Endodermal cell (in vitro differentiated cells): ENCODE measurements at regions not wholly inside any gene's neighbourhood (a gene's known extent, or its start where the extent isn't known, plus 50 kb on each side); places are given as distances from the start of the nearest gene placed in this dataset.

Experiments used
- DNase-seq: peaks from one replicate; pipeline ENCODE4 v3.0.0-alpha.2; 2017
- H3K27ac ChIP-seq: 2 replicates; pipeline ENCODE4 v1.5.1; 2013; ENCODE audit warnings: mild to moderate bottlenecking, low read depth, low read length, moderate library complexity
- H3K27me3 ChIP-seq: 2 replicates; pipeline ENCODE4 v1.6.1; 2013; ENCODE audit warnings: mild to moderate bottlenecking, low read length, moderate library complexity; ENCODE audit not compliant: insufficient read depth, control insufficient read depth, poor library complexity, severe bottlenecking
- H3K36me3 ChIP-seq: 2 replicates; pipeline ENCODE4 v1.7.0; 2013; ENCODE audit warnings: mild to moderate bottlenecking, low read length, moderate library complexity; ENCODE audit not compliant: control insufficient read depth, insufficient read depth
- H3K4me1 ChIP-seq: one replicate; pipeline ENCODE4 v1.7.0; 2013; ENCODE audit warnings: low read length; ENCODE audit not compliant: control insufficient read depth, insufficient read depth
- H3K4me3 ChIP-seq: 2 replicates; pipeline ENCODE4 v1.5.1; 2013; ENCODE audit warnings: mild to moderate bottlenecking, low read length, moderate library complexity
- H3K9ac ChIP-seq: 2 replicates; pipeline ENCODE4 v1.6.1; 2013; ENCODE audit warnings: mild to moderate bottlenecking, low read length, moderate library complexity; ENCODE audit not compliant: poor library complexity, severe bottlenecking; ENCODE audit errors: extremely low read depth
- H3K9me3 ChIP-seq: 2 replicates; pipeline ENCODE4 v1.6.1; 2013; ENCODE audit warnings: mild to moderate bottlenecking, low read length, moderate library complexity; ENCODE audit not compliant: control insufficient read depth
- H3K27ac Mint-ChIP-seq: 2 replicates; pipeline ENCODE4 v1.8.0; 2020; ENCODE audit warnings: mixed read lengths
- H3K27me3 Mint-ChIP-seq: 2 replicates; pipeline ENCODE4 v1.8.0; 2021; ENCODE audit warnings: mild to moderate bottlenecking, mixed read lengths; ENCODE audit not compliant: insufficient read depth
- H3K36me3 Mint-ChIP-seq: 2 replicates; pipeline ENCODE4 v1.8.0; 2020; ENCODE audit warnings: low read depth, mixed read lengths
- H3K4me1 Mint-ChIP-seq: 2 replicates; pipeline ENCODE4 v1.8.0; 2020; ENCODE audit warnings: mixed read lengths
- H3K4me3 Mint-ChIP-seq: 2 replicates; pipeline ENCODE4 v1.8.0; 2020; ENCODE audit warnings: mild to moderate bottlenecking, moderate library complexity, mixed read lengths
- H3K9me3 Mint-ChIP-seq: 2 replicates; pipeline ENCODE4 v1.8.0; 2020; ENCODE audit warnings: mild to moderate bottlenecking, mixed read lengths
- CTCF ChIP-seq: fragments of 200-600 bp; sonication (generic); conservative IDR thresholded peaks from 2 replicates; pipeline ENCODE4 v1.5.0; 2021; ENCODE audit warnings: antibody characterized with exemption, mild to moderate bottlenecking
- WGBS, 2 experiments: methylation state at CpG; one replicate each; pipeline versions ENCODE4 v1.1.5 to v1.1.7; 2013; ENCODE audit warnings: missing lambda C conversion rate in 2 of 2, mixed read lengths in 1 of 2; ENCODE audit not compliant: insufficient coverage in 1 of 2, insufficient read length in 1 of 2; 5-methylcytosine and 5-hydroxymethylcytosine counted together

- Mint-ChIP-seq H3K9me3 (no peaks in the 10 kb centered on the region), H3K4me1 (peaks cover 8% of the 10 kb centered on the region), H3K36me3 (no peaks in the 10 kb centered on the region), H3K4me3 (no peak overlapping the region), H3K27me3 (no peaks in the 10 kb centered on the region), H3K27ac (no peak overlapping the region)
- Histone ChIP-seq H3K4me3 (no peak overlapping the region), H3K4me1 (no peaks in the 10 kb centered on the region), H3K9me3 (no peaks in the 10 kb centered on the region), H3K27ac (no peak overlapping the region), H3K36me3 (no peaks in the 10 kb centered on the region), H3K9ac (no peak overlapping the region), H3K27me3 (no peaks in the 10 kb centered on the region)
- DNase-seq: peak; percentile 45
- no peak for TF ChIP-seq CTCF
Measured at GRCh38 chr6:94462231-94462630, 1042.9 kb upstream of the EPHA7 start.

GRCh38 chr6:94456266-94456665, 1036.9 kb upstream of the EPHA7 start:
- TF ChIP-seq CTCF: no peak
- no peak overlapping the region for H3K9ac ChIP-seq
- H3K4me1 ChIP-seq: no peaks in the 10 kb centered on the region
- no peak overlapping the region for H3K4me3 Mint-ChIP-seq
- H3K27me3 ChIP-seq: no peaks in the 10 kb centered on the region
- H3K27me3 Mint-ChIP-seq: no peaks in the 10 kb centered on the region
- H3K4me1 Mint-ChIP-seq: peaks cover 2% of the 10 kb centered on the region
- H3K4me3 ChIP-seq: no peak overlapping the region
- H3K9me3 Mint-ChIP-seq: no peaks in the 10 kb centered on the region
- H3K36me3 Mint-ChIP-seq: no peaks in the 10 kb centered on the region
- no peak overlapping the region for H3K27ac ChIP-seq
- no peak for DNase-seq
- no peaks in the 10 kb centered on the region for H3K9me3 ChIP-seq
- H3K36me3 ChIP-seq: no peaks in the 10 kb centered on the region
- H3K27ac Mint-ChIP-seq: no peak overlapping the region
- WGBS, 2 experiments: 82% methylated on average over 2 of the region's 2 CpGs; no CpG with 5 or more reads in 1 of the 2 experiments

- no peak for DNase-seq
- Mint-ChIP-seq H3K4me3 (no peak overlapping the region), H3K9me3 (no peaks in the 10 kb centered on the region), H3K27me3 (no peaks in the 10 kb centered on the region), H3K4me1 (peaks cover 2% of the 10 kb centered on the region), H3K36me3 (no peaks in the 10 kb centered on the region), H3K27ac (no peak overlapping the region)
- H3K9me3 ChIP-seq: no peaks in the 10 kb centered on the region
- no peak overlapping the region for H3K27ac ChIP-seq
- no peaks in the 10 kb centered on the region for H3K36me3 ChIP-seq
- H3K27me3 ChIP-seq: no peaks in the 10 kb centered on the region
- WGBS, 2 experiments: 72 to 86% methylated on average over 2 of the region's 2 CpGs
- H3K4me1 ChIP-seq: no peaks in the 10 kb centered on the region
- TF ChIP-seq CTCF: no peak
- no peak overlapping the region for H3K4me3 ChIP-seq
- no peak overlapping the region for H3K9ac ChIP-seq
Measured at GRCh38 chr6:94454231-94454630, 1034.9 kb upstream of the EPHA7 start.
